NCI-H2171 (cell line): ENCODE measurements at regions not wholly inside any gene's neighbourhood (a gene's known extent, or its start where the extent isn't known, plus 50 kb on each side); places are given as distances from the start of the nearest gene placed in this dataset.
"Not testable (repeated sequence)": the region's sequence is repeated elsewhere in the genome, so short reads cannot be mapped to it uniquely, and the experiment has no call there.

ENCODE experiments used
- DNase-seq: peaks from one replicate; lab custom pipeline; 2025; lab: John Stamatoyannopoulos, UW

GRCh38 chr9:136611606-136612005 is 51.1 kb upstream of the EGFL7 start:
- no peak for DNase-seq

GRCh38 chr9:136611119-136611518 is 51.6 kb upstream of the EGFL7 start:
- DNase-seq, result no peak

- no peak for DNase-seq
Observed at GRCh38 chr9:136610426-136610825, 52.3 kb upstream of the EGFL7 start.

GRCh38 chr9:136609838-136610311 is 52.8 kb upstream of the EGFL7 start:
- peak; percentile 62 for DNase-seq

GRCh38 chr9:136609160-136609475 is 53.6 kb upstream of the EGFL7 start:
- no peak for DNase-seq

GRCh38 chr9:136608348-136609159 is 54.2 kb upstream of the EGFL7 start:
- no peak for DNase-seq

GRCh38 chr9:136607334-136607919 is 55.3 kb upstream of the EGFL7 start:
- DNase-seq, result no peak

GRCh38 chr9:136606687-136607333 is 55.9 kb upstream of the EGFL7 start:
- no peak for DNase-seq

GRCh38 chr9:136605988-136606660 is 56.6 kb upstream of the EGFL7 start:
- no peak for DNase-seq

- no peak for DNase-seq
Observed at GRCh38 chr9:136604823-136605525, 57.7 kb upstream of the EGFL7 start.

GRCh38 chr9:136603901-136604814 is 58.3 kb upstream of the NOTCH1 start:
- no peak for DNase-seq

GRCh38 chr9:136603216-136603615 is 57.4 kb upstream of the NOTCH1 start:
- DNase-seq, result no peak

- peak; percentile 71 for DNase-seq
Observed at GRCh38 chr9:136602193-136602885, 56.5 kb upstream of the NOTCH1 start.

GRCh38 chr9:136601250-136601973 is 55.6 kb upstream of the NOTCH1 start:
- DNase-seq, result peak; percentile 58

- no peak for DNase-seq
Observed at GRCh38 chr9:136599811-136600660, 54.2 kb upstream of the NOTCH1 start.

GRCh38 chr9:136599074-136599531 is 53.3 kb upstream of the NOTCH1 start:
- no peak for DNase-seq

- not testable (repeated sequence) for DNase-seq
Observed at GRCh38 chr9:136598390-136599073, 52.7 kb upstream of the NOTCH1 start.

GRCh38 chr9:136597965-136598364 is 52.1 kb upstream of the NOTCH1 start:
- DNase-seq, result no peak
